GM18873 (cell line): ENCODE measurements at regions not wholly inside any gene's neighbourhood (a gene's known extent, or its start where the extent isn't known, plus 50 kb on each side); places are given as distances from the start of the nearest gene placed in this dataset.
"Not testable (repeated sequence)": the region's sequence is repeated elsewhere in the genome, so short reads cannot be mapped to it uniquely, and the experiment has no call there.

ENCODE experiments used
- ATAC-seq: cut with Tn5 transposase; IDR thresholded peaks from one replicate; pipeline ENCODE4 v1.9.1; 2021; ENCODE audit warnings: mild to moderate bottlenecking, moderate library complexity, moderate number of reproducible peaks; ENCODE audit not compliant: unreplicated experiment, low FRiP score

GRCh38 chr9:104323967-104324694, 179.9 kb upstream of the OR13F1 start:
- ATAC-seq: not testable (repeated sequence)

GRCh38 chr9:104326912-104327311, 177.2 kb upstream of the OR13F1 start:
- no peak for ATAC-seq

GRCh38 chr9:104329245-104329644, 174.8 kb upstream of the OR13F1 start:
- no peak for ATAC-seq

GRCh38 chr9:104330841-104331240, 173.2 kb upstream of the OR13F1 start:
- no peak for ATAC-seq

GRCh38 chr9:104334549-104334948, 169.5 kb upstream of the OR13F1 start:
- ATAC-seq: no peak

- no peak for ATAC-seq
Observed at GRCh38 chr9:104339692-104340091, 164.4 kb upstream of the OR13F1 start.

GRCh38 chr9:104342552-104342951, 161.5 kb upstream of the OR13F1 start:
- ATAC-seq: no peak

- ATAC-seq: no peak
Observed at GRCh38 chr9:104345061-104345460, 159.0 kb upstream of the OR13F1 start.

- ATAC-seq: no peak
Observed at GRCh38 chr9:104350541-104350940, 153.5 kb upstream of the OR13F1 start.

- no peak for ATAC-seq
Observed at GRCh38 chr9:104351726-104352125, 152.3 kb upstream of the OR13F1 start.

GRCh38 chr9:104361207-104361606, 142.9 kb upstream of the OR13F1 start:
- no peak for ATAC-seq

- ATAC-seq: no peak
Observed at GRCh38 chr9:104362912-104363472, 141.1 kb upstream of the OR13F1 start.

- ATAC-seq: no peak
Observed at GRCh38 chr9:104367507-104367906, 136.6 kb upstream of the OR13F1 start.

- not testable (repeated sequence) for ATAC-seq
Observed at GRCh38 chr9:104368318-104368717, 135.7 kb upstream of the OR13F1 start.

- ATAC-seq: no peak
Observed at GRCh38 chr9:104374711-104375110, 129.4 kb upstream of the OR13F1 start.

GRCh38 chr9:104386013-104386412, 118.0 kb upstream of the OR13F1 start:
- no peak for ATAC-seq

GRCh38 chr9:104386425-104387069, 117.5 kb upstream of the OR13F1 start:
- peak; percentile 70 for ATAC-seq

GRCh38 chr9:104388071-104388470, 116.0 kb upstream of the OR13F1 start:
- ATAC-seq: no peak

GRCh38 chr9:104389341-104389740, 114.7 kb upstream of the OR13F1 start:
- ATAC-seq: no peak

GRCh38 chr9:104394901-104395300, 109.2 kb upstream of the OR13F1 start:
- ATAC-seq: not testable (repeated sequence)

GRCh38 chr9:104412238-104412637, 91.8 kb upstream of the OR13F1 start:
- ATAC-seq: no peak

- ATAC-seq: no peak
Observed at GRCh38 chr9:104416470-104416869, 87.6 kb upstream of the OR13F1 start.
